ENCODE measurements at regions not wholly inside any gene's neighbourhood (a gene's known extent, or its start where the extent isn't known, plus 50 kb on each side); places are given as distances from the start of the nearest gene placed in this dataset.

DNA sequence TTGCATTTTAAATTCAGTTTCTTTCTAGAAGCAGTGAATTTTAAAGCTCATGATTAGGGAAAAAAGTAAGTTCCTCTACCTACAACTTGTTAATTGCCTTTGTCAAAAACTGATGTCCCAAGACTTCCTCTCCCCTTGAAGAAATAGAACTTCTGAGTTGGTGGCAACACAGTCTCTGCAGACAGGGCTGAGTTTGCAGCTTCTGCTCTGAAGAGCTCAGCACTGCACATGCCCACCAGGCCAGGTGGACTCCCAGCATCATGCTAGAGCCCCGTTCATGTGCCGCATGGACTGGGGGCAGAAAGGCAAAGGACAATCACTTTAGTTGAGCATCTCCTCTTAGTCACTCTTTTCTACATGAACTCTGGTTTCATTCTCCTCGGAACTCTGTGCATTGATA is 620.1 kb downstream of the VRK1 start:
- Histone ChIP-seq H3K14ac (ENCODE audit: low read length) (no peak overlapping the region), H3K4me1 (ENCODE audit: control insufficient read depth in 2 of 2, insufficient read depth in 1 of 2, low read depth in 1 of 2, low read length in 2 of 2) (no peaks in the 10 kb centered on the region), H2BK15ac (ENCODE audit: low read length) (no peak overlapping the region), H2AK5ac (ENCODE audit: low read depth, low read length) (no peak overlapping the region), H4K91ac (ENCODE audit: low read depth, low read length, poor library complexity) (no peak overlapping the region), H4K8ac (ENCODE audit: low read depth, low read length) (no peak overlapping the region), H3K4me3 (ENCODE audit: low read length in 2 of 2) (no peak overlapping the region), H2AFZ (ENCODE audit: low read length) (no peak overlapping the region), H3K79me1 (ENCODE audit: low read depth, low read length) (no peaks in the 10 kb centered on the region), H3K27ac (replicated peaks; ENCODE audit: low read length) (no peak overlapping the region), H3K9me3 (replicated peaks in 1 of 2; ENCODE audit: control insufficient read depth in 2 of 2, insufficient read depth in 1 of 2, low read depth in 1 of 2, low read length in 2 of 2) (no peaks in the 10 kb centered on the region), H2BK12ac (ENCODE audit: low read length) (no peak overlapping the region), H3K23ac (ENCODE audit: low read depth, low read length, poor library complexity) (no peak overlapping the region), H2BK120ac (ENCODE audit: low read depth, low read length) (no peak overlapping the region), H3K36me3 (replicated peaks in 1 of 2; ENCODE audit: control insufficient read depth in 2 of 2, insufficient read depth in 2 of 2, low read length in 2 of 2) (no peaks in the 10 kb centered on the region), H3K27me3 (ENCODE audit: control insufficient read depth in 3 of 3, insufficient read depth in 3 of 3, low read depth in 1 of 3, low read length in 3 of 3) (peaks cover 0 to 44% (median 22%) of the 10 kb centered on the region in 3 experiments), H2BK5ac (ENCODE audit: low read length) (no peak overlapping the region), H3K18ac (ENCODE audit: low read length) (no peak overlapping the region), H3K4me2 (ENCODE audit: insufficient read depth, low read length, poor library complexity, severe bottlenecking) (no peak overlapping the region), H3K9ac (ENCODE audit: low read depth, low read length, poor library complexity) (no peak overlapping the region), H3K4ac (ENCODE audit: low read length) (no peak overlapping the region)
- no peak for DNase-seq (ENCODE audit: low spot score)
- WGBS, 2 donors (ENCODE audit: extremely low coverage in 2 of 2, insufficient read length in 2 of 2, insufficient replicate concordance in 1 of 2), result no CpG with 5 or more reads among the region's 3 CpGs

DNA sequence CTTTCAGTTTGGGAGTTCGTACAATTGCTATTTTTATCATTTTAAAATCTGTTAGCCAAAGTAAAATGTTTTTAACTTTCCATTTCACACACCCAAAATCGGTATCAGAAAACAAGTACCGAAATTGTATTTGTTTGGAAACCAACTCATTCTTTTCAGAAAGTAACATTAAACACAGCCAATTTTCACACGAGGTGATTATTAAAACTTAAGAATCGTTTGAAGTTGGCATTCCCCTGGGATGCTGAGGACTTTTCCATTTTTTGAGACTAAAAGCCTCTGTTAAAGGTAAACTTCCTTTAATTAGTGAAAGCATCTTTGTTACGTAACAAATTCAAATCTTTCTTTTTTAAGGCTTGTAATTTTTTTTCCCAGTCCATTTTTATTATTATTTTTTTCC is 623.0 kb downstream of the VRK1 start:
- Histone ChIP-seq H2AK5ac (ENCODE audit: low read depth, low read length) (no peak overlapping the region), H3K9ac (ENCODE audit: low read depth, low read length, poor library complexity) (no peak overlapping the region), H3K14ac (ENCODE audit: low read length) (no peak overlapping the region), H2BK120ac (ENCODE audit: low read depth, low read length) (no peak overlapping the region), H2BK5ac (ENCODE audit: low read length) (no peak overlapping the region), H3K36me3 (replicated peaks in 1 of 2; ENCODE audit: control insufficient read depth in 2 of 2, insufficient read depth in 2 of 2, low read length in 2 of 2) (no peaks in the 10 kb centered on the region), H4K91ac (ENCODE audit: low read depth, low read length, poor library complexity) (no peak overlapping the region), H2BK12ac (ENCODE audit: low read length) (no peak overlapping the region), H3K27me3 (ENCODE audit: control insufficient read depth in 3 of 3, insufficient read depth in 3 of 3, low read depth in 1 of 3, low read length in 3 of 3) (peaks cover 0 to 16% (median 0%) of the 10 kb centered on the region in 3 experiments), H3K79me1 (ENCODE audit: low read depth, low read length) (no peaks in the 10 kb centered on the region), H3K4ac (ENCODE audit: low read length) (no peak overlapping the region), H2BK15ac (ENCODE audit: low read length) (no peak overlapping the region), H2AFZ (ENCODE audit: low read length) (no peak overlapping the region), H3K4me1 (ENCODE audit: control insufficient read depth in 2 of 2, insufficient read depth in 1 of 2, low read depth in 1 of 2, low read length in 2 of 2) (no peaks in the 10 kb centered on the region), H4K8ac (ENCODE audit: low read depth, low read length) (no peak overlapping the region), H3K4me2 (ENCODE audit: insufficient read depth, low read length, poor library complexity, severe bottlenecking) (no peak overlapping the region), H3K4me3 (ENCODE audit: low read length in 2 of 2) (no peak overlapping the region), H3K27ac (replicated peaks; ENCODE audit: low read length) (no peak overlapping the region), H3K9me3 (replicated peaks in 1 of 2; ENCODE audit: control insufficient read depth in 2 of 2, insufficient read depth in 1 of 2, low read depth in 1 of 2, low read length in 2 of 2) (no peaks in the 10 kb centered on the region), H3K23ac (ENCODE audit: low read depth, low read length, poor library complexity) (no peak overlapping the region), H3K18ac (ENCODE audit: low read length) (no peak overlapping the region)
- DNase-seq (ENCODE audit: low spot score), result no peak
- no CpG with 5 or more reads among the region's 6 CpGs for whole genome bisulfite sequencing, 2 donors (ENCODE audit: extremely low coverage in 2 of 2, insufficient read length in 2 of 2, insufficient replicate concordance in 1 of 2)

DNA sequence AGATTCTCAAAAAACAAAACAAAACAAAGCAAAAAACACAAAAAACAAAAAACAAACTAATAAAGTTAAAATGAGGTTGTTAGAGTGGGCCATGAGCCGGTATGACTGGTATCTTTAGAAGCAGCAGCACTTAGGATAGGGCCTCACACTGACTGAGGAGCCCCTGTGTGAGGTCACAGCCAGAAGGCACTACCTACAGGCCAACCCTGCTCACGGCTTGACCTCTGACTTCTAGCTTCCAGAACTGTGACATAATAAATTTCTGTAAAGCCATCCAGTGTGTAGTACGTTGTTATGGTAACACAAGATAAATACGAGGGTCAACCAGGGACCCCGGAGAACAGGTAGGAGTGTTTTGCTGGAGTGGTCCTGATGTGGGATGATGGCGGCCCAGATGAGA is 629.6 kb downstream of the VRK1 start:
- no CpG with 5 or more reads among the region's 6 CpGs for WGBS, 2 donors (ENCODE audit: extremely low coverage in 2 of 2, insufficient read length in 2 of 2, insufficient replicate concordance in 1 of 2)
- no peak overlapping the region for H3K23ac ChIP-seq (ENCODE audit: low read depth, low read length, poor library complexity)

DNA sequence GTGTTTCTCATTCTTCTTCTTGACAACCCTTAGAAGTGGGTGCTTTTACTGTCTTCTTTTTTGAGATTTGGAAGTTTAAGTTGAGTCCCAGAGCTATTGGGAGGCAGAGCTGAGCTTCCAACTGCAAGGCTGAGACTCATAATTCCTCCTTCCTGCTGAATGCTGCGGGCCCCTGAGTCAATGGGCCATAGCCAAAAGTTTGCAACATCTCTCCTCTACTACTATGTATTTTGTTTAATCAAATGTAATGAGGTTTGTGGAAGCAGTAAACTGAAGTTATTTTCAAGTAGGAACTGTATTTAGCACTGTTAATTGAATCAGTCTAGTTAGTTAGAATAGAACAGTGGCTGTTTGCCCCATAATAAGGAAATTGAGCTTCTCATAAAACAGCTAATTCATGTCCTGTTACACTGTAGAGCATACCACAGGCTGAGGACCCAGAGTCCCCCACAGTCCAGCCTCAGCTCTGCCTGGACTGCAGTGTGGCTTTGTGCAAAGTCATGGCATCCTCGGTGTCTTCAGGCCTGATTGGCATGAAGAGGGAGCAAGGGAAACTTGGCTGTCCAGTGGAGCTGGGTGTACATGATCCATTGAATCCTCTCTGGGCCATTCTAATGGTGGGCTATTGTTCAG is 631.7 kb downstream of the VRK1 start:
- Histone ChIP-seq H2BK12ac (ENCODE audit: low read length) (no peak overlapping the region), H3K4me1 (ENCODE audit: control insufficient read depth in 2 of 2, insufficient read depth in 1 of 2, low read depth in 1 of 2, low read length in 2 of 2) (no peaks in the 10 kb centered on the region), H3K27me3 (ENCODE audit: control insufficient read depth in 3 of 3, insufficient read depth in 3 of 3, low read depth in 1 of 3, low read length in 3 of 3) (no peaks in the 10 kb centered on the region), H3K27ac (replicated peaks; ENCODE audit: low read length) (no peak overlapping the region), H3K79me1 (ENCODE audit: low read depth, low read length) (no peaks in the 10 kb centered on the region), H4K8ac (ENCODE audit: low read depth, low read length) (no peak overlapping the region), H3K23ac (ENCODE audit: low read depth, low read length, poor library complexity) (no peak overlapping the region), H2BK5ac (ENCODE audit: low read length) (no peak overlapping the region), H4K91ac (ENCODE audit: low read depth, low read length, poor library complexity) (no peak overlapping the region), H3K36me3 (replicated peaks in 1 of 2; ENCODE audit: control insufficient read depth in 2 of 2, insufficient read depth in 2 of 2, low read length in 2 of 2) (no peaks in the 10 kb centered on the region), H3K4me3 (ENCODE audit: low read length in 2 of 2) (no peak overlapping the region), H3K14ac (ENCODE audit: low read length) (no peak overlapping the region), H2AK5ac (ENCODE audit: low read depth, low read length) (no peak overlapping the region), H3K4ac (ENCODE audit: low read length) (no peak overlapping the region), H3K18ac (ENCODE audit: low read length) (no peak overlapping the region), H2BK15ac (ENCODE audit: low read length) (no peak overlapping the region), H3K9ac (ENCODE audit: low read depth, low read length, poor library complexity) (no peak overlapping the region), H3K9me3 (replicated peaks in 1 of 2; ENCODE audit: control insufficient read depth in 2 of 2, insufficient read depth in 1 of 2, low read depth in 1 of 2, low read length in 2 of 2) (no peaks in the 10 kb centered on the region), H2AFZ (ENCODE audit: low read length) (no peak overlapping the region), H2BK120ac (ENCODE audit: low read depth, low read length) (no peak overlapping the region), H3K4me2 (ENCODE audit: insufficient read depth, low read length, poor library complexity, severe bottlenecking) (no peak overlapping the region)
- DNase-seq (ENCODE audit: low spot score), result no peak
- WGBS, 2 donors (ENCODE audit: extremely low coverage in 2 of 2, insufficient read length in 2 of 2, insufficient replicate concordance in 1 of 2), result no CpG with 5 or more reads among the region's 2 CpGs

More for the DNA sequence above, 629.6 kb downstream of the VRK1 start:
- no peak overlapping the region for H3K14ac ChIP-seq (ENCODE audit: low read length)
- H3K27ac ChIP-seq (replicated peaks; ENCODE audit: low read length), result no peak overlapping the region
- H2AK5ac ChIP-seq (ENCODE audit: low read depth, low read length), result no peak overlapping the region
- H3K27me3 ChIP-seq (ENCODE audit: control insufficient read depth in 3 of 3, insufficient read depth in 3 of 3, low read depth in 1 of 3, low read length in 3 of 3), result no peaks in the 10 kb centered on the region
- H3K9ac ChIP-seq (ENCODE audit: low read depth, low read length, poor library complexity), result no peak overlapping the region
- no peak overlapping the region for H4K8ac ChIP-seq (ENCODE audit: low read depth, low read length)
- no peak overlapping the region for H2BK15ac ChIP-seq (ENCODE audit: low read length)
- H3K9me3 ChIP-seq (replicated peaks in 1 of 2; ENCODE audit: control insufficient read depth in 2 of 2, insufficient read depth in 1 of 2, low read depth in 1 of 2, low read length in 2 of 2), result no peaks in the 10 kb centered on the region
- H3K4me2 ChIP-seq (ENCODE audit: insufficient read depth, low read length, poor library complexity, severe bottlenecking), result no peak overlapping the region
- no peaks in the 10 kb centered on the region for H3K79me1 ChIP-seq (ENCODE audit: low read depth, low read length)
- H2BK12ac ChIP-seq (ENCODE audit: low read length), result no peak overlapping the region
- no peak overlapping the region for H2BK5ac ChIP-seq (ENCODE audit: low read length)
- DNase-seq (ENCODE audit: low spot score), result no peak
- no peak overlapping the region for H2AFZ ChIP-seq (ENCODE audit: low read length)
- H3K4me1 ChIP-seq (ENCODE audit: control insufficient read depth in 2 of 2, insufficient read depth in 1 of 2, low read depth in 1 of 2, low read length in 2 of 2), result no peaks in the 10 kb centered on the region
- no peak overlapping the region for H3K4ac ChIP-seq (ENCODE audit: low read length)
- no peaks in the 10 kb centered on the region for H3K36me3 ChIP-seq (replicated peaks in 1 of 2; ENCODE audit: control insufficient read depth in 2 of 2, insufficient read depth in 2 of 2, low read length in 2 of 2)
- H4K91ac ChIP-seq (ENCODE audit: low read depth, low read length, poor library complexity), result no peak overlapping the region
- H3K18ac ChIP-seq (ENCODE audit: low read length), result no peak overlapping the region
- H3K4me3 ChIP-seq (ENCODE audit: low read length in 2 of 2), result no peak overlapping the region
- no peak overlapping the region for H2BK120ac ChIP-seq (ENCODE audit: low read depth, low read length)
